Right atrium auricular region (tissue), 2 donors: ENCODE measurements at regions not wholly inside any gene's neighbourhood (a gene's known extent, or its start where the extent isn't known, plus 50 kb on each side); places are given as distances from the start of the nearest gene placed in this dataset.

ENCODE experiments used
- DNase-seq: peaks from one replicate; pipeline ENCODE4 v3.0.0-alpha.2; 2019; ENCODE audit warnings: low spot score
- H3K27ac ChIP-seq, 2 donors: fragments of 200-600 bp; sonication (generic); 1 replicate in 1 of 2; 2 replicates in 1 of 2; pipeline ENCODE4 v1.5.1; 2016 to 2019
- H3K27me3 ChIP-seq, 2 donors: fragments of 200-600 bp; sonication (generic); one replicate each; pipeline versions ENCODE4 v1.5.1 to v1.6.0; 2017 to 2019
- H3K36me3 ChIP-seq: fragments of 200-600 bp; sonication (generic); one replicate; pipeline ENCODE4 v1.5.1; 2016
- H3K4me1 ChIP-seq, 2 donors: fragments of 200-600 bp; sonication (generic); one replicate each; pipeline versions ENCODE4 v1.5.1 to v1.6.0; 2017 to 2019
- H3K4me3 ChIP-seq, 2 donors: fragments of 200-600 bp; sonication (generic); 1 replicate in 1 of 2; 2 replicates in 1 of 2; pipeline ENCODE4 v1.5.1; 2017 to 2019; ENCODE audit warnings: mild to moderate bottlenecking in 1 of 2, moderate library complexity in 1 of 2
- H3K9me3 ChIP-seq, 2 donors: fragments of 200-600 bp; sonication (generic); one replicate each; pipeline ENCODE4 v1.5.1; 2019
- TF ChIP-seq, protein P1 (sequence below), 2 donors: fragments of 200-600 bp; sonication (generic); IDR thresholded peaks; one replicate each; pipeline ENCODE4 v1.5.1; 2019; ENCODE audit warnings: antibody characterized with exemption in 2 of 2

DNA sequence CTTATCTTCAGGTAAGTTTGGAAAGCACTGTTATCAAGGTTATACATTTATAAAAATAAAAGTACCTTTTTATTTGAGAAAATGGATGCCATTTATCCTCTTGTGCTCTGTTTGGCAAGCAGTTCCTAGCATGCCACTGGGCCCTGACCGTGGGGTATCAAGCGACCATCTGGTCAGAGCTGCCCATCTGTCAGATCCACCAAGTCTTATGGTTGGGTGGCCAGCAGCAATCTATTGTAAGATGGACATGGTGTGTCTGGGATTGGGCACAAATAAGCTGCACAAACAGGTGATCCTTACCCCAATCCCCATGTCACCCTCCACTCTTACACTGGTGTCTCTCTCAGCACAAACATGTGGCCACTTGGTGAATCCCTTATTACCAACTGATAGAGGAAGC is 178.5 kb downstream of the DLEU7 start:
- Histone ChIP-seq H3K27ac (no peak overlapping the region), H3K9me3 (no peaks in the 10 kb centered on the region), H3K27me3 (no peaks in the 10 kb centered on the region), H3K4me3 (no peak overlapping the region), H3K4me1 (no peaks in the 10 kb centered on the region), H3K36me3 (no peaks in the 10 kb centered on the region)
- no peak for DNase-seq
- TF ChIP-seq, protein P1, sequence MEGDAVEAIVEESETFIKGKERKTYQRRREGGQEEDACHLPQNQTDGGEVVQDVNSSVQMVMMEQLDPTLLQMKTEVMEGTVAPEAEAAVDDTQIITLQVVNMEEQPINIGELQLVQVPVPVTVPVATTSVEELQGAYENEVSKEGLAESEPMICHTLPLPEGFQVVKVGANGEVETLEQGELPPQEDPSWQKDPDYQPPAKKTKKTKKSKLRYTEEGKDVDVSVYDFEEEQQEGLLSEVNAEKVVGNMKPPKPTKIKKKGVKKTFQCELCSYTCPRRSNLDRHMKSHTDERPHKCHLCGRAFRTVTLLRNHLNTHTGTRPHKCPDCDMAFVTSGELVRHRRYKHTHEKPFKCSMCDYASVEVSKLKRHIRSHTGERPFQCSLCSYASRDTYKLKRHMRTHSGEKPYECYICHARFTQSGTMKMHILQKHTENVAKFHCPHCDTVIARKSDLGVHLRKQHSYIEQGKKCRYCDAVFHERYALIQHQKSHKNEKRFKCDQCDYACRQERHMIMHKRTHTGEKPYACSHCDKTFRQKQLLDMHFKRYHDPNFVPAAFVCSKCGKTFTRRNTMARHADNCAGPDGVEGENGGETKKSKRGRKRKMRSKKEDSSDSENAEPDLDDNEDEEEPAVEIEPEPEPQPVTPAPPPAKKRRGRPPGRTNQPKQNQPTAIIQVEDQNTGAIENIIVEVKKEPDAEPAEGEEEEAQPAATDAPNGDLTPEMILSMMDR (IDR thresholded peaks at IDR 0.05), result no peak

DNA sequence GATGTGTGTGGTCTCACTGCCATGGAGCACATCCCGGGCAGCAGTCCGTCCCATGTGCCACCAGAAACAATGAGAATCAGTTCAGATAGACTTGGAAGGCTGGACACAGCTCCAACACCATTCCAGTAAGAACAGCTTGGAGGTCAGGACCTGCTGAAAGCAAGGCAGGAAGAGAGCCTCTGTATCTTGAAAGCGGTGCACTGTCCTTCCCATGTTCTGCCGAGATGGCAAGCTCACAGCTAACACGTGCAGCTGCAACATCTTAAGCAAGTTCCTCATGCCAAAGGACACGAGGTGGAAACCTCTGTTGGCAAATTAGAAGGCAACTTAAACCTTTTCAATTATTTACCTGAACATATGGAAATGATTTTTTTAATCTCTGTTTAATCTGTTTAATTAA is 175.4 kb downstream of the DLEU7 start:
- H3K36me3 ChIP-seq, result no peaks in the 10 kb centered on the region
- no peaks in the 10 kb centered on the region for H3K9me3 ChIP-seq
- DNase-seq, result no peak
- no peaks in the 10 kb centered on the region for H3K4me1 ChIP-seq
- TF ChIP-seq, protein P1 (IDR thresholded peaks at IDR 0.05), result no peak
- no peak overlapping the region for H3K4me3 ChIP-seq
- no peaks in the 10 kb centered on the region for H3K27me3 ChIP-seq
- no peak overlapping the region for H3K27ac ChIP-seq

DNA sequence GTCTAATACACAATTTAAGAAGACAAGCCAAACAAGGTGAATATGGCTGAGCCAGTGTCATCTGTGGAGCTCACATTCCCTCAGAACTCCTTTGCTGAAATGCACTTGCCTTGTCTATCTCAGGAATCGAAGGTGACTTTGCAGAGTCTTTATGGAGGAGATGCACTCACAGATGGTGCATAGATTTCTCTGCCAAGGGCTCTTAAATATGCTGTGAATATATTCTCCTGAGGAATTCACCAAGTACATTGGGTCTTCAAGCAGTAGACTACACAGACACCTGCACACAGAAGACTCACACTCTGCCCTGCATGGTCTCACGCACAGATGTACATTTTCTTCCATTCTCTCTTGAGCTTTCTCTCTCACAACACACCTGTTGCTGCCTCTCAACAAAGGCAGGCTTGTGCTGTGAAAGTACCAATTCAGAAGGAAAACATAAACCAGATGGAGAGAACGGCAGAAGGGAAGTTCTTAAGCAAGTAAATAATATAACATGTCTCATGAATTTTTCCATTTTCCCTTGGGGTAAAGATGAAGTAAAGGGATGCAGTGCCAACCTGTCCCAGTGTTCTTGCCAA is 174.7 kb downstream of the DLEU7 start:
- H3K9me3 ChIP-seq, result no peaks in the 10 kb centered on the region
- DNase-seq, result no peak
- TF ChIP-seq, protein P1 (IDR thresholded peaks at IDR 0.05), result no peak
- H3K36me3 ChIP-seq, result no peaks in the 10 kb centered on the region
- no peaks in the 10 kb centered on the region for H3K27me3 ChIP-seq
- H3K4me3 ChIP-seq, result no peak overlapping the region
- H3K27ac ChIP-seq, result no peak overlapping the region
- H3K4me1 ChIP-seq, result no peaks in the 10 kb centered on the region

DNA sequence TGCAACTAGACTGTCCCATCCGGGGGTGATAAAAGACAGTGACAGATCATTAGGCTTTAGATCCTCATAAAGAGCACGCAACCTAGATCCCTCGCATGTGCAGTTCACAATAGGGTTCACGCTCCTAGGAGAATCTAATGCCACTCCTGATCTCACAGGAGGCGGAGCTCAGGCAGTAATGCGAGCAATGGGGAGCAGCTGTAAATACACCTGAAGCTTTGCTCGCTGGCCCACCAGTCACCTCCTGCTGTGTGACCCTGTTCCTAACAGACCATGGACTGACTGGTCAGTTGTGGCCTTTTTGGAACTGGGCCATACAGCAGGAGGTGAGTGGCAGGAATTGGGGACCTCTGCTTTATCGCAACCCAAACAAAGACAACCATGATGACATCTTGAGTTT is 173.2 kb downstream of the DLEU7 start:
- H3K36me3 ChIP-seq, result no peaks in the 10 kb centered on the region
- no peak overlapping the region for H3K27ac ChIP-seq
- TF ChIP-seq, protein P1 (IDR thresholded peaks at IDR 0.05), result no peak

DNA sequence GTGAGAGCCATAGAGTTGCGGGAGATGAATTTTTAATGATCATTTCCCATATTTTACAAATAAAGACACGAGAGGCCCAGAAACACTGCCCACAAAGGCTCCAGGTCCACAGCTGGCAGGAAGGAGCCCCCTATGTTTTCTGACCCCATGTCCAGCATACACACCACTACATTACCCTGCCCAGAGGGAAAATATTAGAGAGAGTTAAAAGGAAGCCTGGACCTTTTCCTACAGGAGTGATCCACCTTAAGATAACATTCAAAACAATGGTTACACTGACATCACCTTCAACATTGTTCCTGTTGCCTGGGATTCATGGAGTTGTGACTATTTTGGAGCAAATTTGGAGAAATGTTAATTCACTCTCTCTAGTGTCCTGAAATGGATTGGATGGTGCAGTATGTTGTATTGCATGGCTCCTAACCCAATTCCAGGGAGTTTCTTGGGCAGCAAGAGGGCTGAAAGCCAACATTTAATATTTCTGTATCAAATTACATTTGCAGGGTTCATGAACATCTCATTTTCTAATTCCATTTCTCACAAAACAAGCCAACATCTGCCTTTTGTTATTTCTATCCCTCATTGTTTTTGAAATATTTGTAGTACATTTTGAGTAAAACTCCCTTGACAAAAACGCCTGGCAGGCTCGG is 172.5 kb downstream of the DLEU7 start:
- TF ChIP-seq, protein P1 (IDR thresholded peaks at IDR 0.05), result no peak
- peaks cover 0 to under 1% of the 10 kb centered on the region in 2 donors for H3K4me1 ChIP-seq
- H3K4me3 ChIP-seq, result no peak overlapping the region
- no peaks in the 10 kb centered on the region for H3K9me3 ChIP-seq
- no peak overlapping the region for H3K27ac ChIP-seq
- H3K27me3 ChIP-seq, result no peaks in the 10 kb centered on the region
- no peak for DNase-seq
- no peaks in the 10 kb centered on the region for H3K36me3 ChIP-seq

More for the DNA sequence above, 173.2 kb downstream of the DLEU7 start:
- no peak for DNase-seq
- Histone ChIP-seq H3K4me1 (no peaks in the 10 kb centered on the region), H3K4me3 (no peak overlapping the region), H3K9me3 (no peaks in the 10 kb centered on the region), H3K27me3 (no peaks in the 10 kb centered on the region)

DNA sequence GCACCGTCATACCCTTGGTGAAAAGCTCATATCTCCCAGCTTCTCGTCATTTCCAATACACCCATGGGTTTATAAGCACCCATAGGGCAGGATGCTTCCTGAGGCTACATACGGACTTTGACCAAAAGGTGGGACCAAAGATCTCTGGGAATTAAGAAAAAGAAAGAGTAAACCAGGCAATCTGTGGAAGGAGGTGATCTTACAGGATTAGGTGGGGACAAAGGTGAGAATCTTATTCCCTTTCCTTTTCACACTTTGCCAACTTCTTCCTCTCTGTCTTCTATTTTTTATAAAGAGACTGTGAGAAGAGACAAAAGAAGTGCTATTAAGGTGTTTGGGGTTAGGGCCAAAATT is 172.0 kb downstream of the DLEU7 start:
- no peak overlapping the region for H3K4me3 ChIP-seq
- H3K9me3 ChIP-seq, result no peaks in the 10 kb centered on the region
- no peak for DNase-seq
- no peaks in the 10 kb centered on the region for H3K36me3 ChIP-seq
- peaks cover 0 to 6% of the 10 kb centered on the region in 2 donors for H3K4me1 ChIP-seq
- no peaks in the 10 kb centered on the region for H3K27me3 ChIP-seq
- H3K27ac ChIP-seq, result no peak overlapping the region
- TF ChIP-seq, protein P1 (IDR thresholded peaks at IDR 0.05), result no peak
